ENCODE measurements at regions not wholly inside any gene's neighbourhood (a gene's known extent, or its start where the extent isn't known, plus 50 kb on each side); places are given as distances from the start of the nearest gene placed in this dataset.

DNA sequence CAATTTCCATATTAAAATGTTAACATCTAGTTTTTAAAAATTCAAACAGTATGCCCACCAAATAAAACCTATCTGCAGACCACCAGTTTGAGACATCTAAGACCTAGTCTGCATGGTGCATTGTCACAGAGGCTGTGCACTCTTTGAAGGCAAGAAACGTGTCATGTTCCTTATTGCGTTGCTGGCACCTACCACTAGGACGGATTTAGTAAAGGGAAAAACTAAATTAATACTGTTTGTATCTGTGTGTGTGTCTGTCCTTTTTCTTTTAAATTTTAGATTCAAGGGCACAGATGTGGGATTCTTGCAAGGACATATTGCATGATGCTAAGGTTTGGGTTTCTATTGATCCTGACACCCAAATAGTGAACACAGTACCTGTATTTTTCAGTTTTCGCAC lies 481.4 kb downstream of the UQCRFS1 start:
- Histone ChIP-seq H3K27ac (no peak overlapping the region), H3K4me3 (no peak overlapping the region), H3K36me3 (no peaks in the 10 kb centered on the region), H3K4me1 (peaks cover under 1 to 3% of the 10 kb centered on the region in 2 donors), H3K9me3 (no peaks in the 10 kb centered on the region), H3K27me3 (peaks cover 8 to 25% (median 16%) of the 10 kb centered on the region in 3 donors)
- in situ Hi-C loops (cut with MboI; ENCODE audit: low sequenced_read_pairs in 4 of 4): loop anchor here in 2 of 4 donors (10.0 to 25.0 kb wide), 2 partner anchors 531 to 533 kb away; no protein-coding TSS in a partner anchor
- intact Hi-C loops (cut with DNase I; ENCODE audit: low total_unique reads): no loop called here
- ATAC-seq (no peak), DNase-seq (no peak)
- TF ChIP-seq, protein P1, sequence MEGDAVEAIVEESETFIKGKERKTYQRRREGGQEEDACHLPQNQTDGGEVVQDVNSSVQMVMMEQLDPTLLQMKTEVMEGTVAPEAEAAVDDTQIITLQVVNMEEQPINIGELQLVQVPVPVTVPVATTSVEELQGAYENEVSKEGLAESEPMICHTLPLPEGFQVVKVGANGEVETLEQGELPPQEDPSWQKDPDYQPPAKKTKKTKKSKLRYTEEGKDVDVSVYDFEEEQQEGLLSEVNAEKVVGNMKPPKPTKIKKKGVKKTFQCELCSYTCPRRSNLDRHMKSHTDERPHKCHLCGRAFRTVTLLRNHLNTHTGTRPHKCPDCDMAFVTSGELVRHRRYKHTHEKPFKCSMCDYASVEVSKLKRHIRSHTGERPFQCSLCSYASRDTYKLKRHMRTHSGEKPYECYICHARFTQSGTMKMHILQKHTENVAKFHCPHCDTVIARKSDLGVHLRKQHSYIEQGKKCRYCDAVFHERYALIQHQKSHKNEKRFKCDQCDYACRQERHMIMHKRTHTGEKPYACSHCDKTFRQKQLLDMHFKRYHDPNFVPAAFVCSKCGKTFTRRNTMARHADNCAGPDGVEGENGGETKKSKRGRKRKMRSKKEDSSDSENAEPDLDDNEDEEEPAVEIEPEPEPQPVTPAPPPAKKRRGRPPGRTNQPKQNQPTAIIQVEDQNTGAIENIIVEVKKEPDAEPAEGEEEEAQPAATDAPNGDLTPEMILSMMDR (IDR thresholded peaks at IDR 0.05 in 4 of 5, conservative IDR thresholded peaks at IDR 0.05 in 1 of 5): no peak

- in situ Hi-C loops (cut with MboI; ENCODE audit: low sequenced_read_pairs in 4 of 4): loop anchor here in 2 of 4 donors (10.0 to 25.0 kb wide), 2 partner anchors 531 to 534 kb away; no protein-coding TSS in a partner anchor
These were observed 482.0 kb downstream of the UQCRFS1 start for GRCh38 chr19:28730791-28731512.

GRCh38 chr19:28727480-28728159 lies 485.3 kb downstream of the UQCRFS1 start:
- Histone ChIP-seq H3K27ac (no peak overlapping the region), H3K4me1 (no peaks in the 10 kb centered on the region), H3K4me3 (no peak overlapping the region), H3K9me3 (no peaks in the 10 kb centered on the region), H3K27me3 (peaks cover 11 to 25% (median 24%) of the 10 kb centered on the region in 3 donors), H3K36me3 (no peaks in the 10 kb centered on the region)
- TF ChIP-seq POLR2A (IDR thresholded peaks at IDR 0.05): no peak
- TF ChIP-seq, protein P1 (IDR thresholded peaks at IDR 0.05 in 4 of 5, conservative IDR thresholded peaks at IDR 0.05 in 1 of 5): no peak
- ATAC-seq (no peak), DNase-seq (no peak)
- in situ Hi-C loops (cut with MboI; ENCODE audit: low sequenced_read_pairs in 4 of 4): loop anchor here in 1 of 4 donors (25.0 kb wide), 1 partner anchor 535 kb away; no protein-coding TSS in a partner anchor
- intact Hi-C loops (cut with DNase I; ENCODE audit: low total_unique reads): no loop called here

More at GRCh38 chr19:28730791-28731512, 482.0 kb downstream of the UQCRFS1 start:
- TF ChIP-seq, protein P1 (IDR thresholded peaks at IDR 0.05 in 4 of 5, conservative IDR thresholded peaks at IDR 0.05 in 1 of 5): no peak
- no peak for TF ChIP-seq POLR2A (IDR thresholded peaks at IDR 0.05)
- Histone ChIP-seq H3K27me3 (peaks cover 11 to 25% (median 23%) of the 10 kb centered on the region in 3 donors), H3K4me1 (no peaks in the 10 kb centered on the region), H3K27ac (no peak overlapping the region), H3K4me3 (no peak overlapping the region), H3K36me3 (no peaks in the 10 kb centered on the region), H3K9me3 (no peaks in the 10 kb centered on the region)
- ATAC-seq (no peak), DNase-seq (no peak)
- intact Hi-C loops (cut with DNase I; ENCODE audit: low total_unique reads): no loop called here

- Histone ChIP-seq H3K9me3 (no peaks in the 10 kb centered on the region), H3K36me3 (no peaks in the 10 kb centered on the region), H3K4me1 (no peaks in the 10 kb centered on the region), H3K4me3 (no peak overlapping the region), H3K27ac (no peak overlapping the region), H3K27me3 (peaks cover 11 to 25% (median 24%) of the 10 kb centered on the region in 3 donors)
- ATAC-seq (no peak), DNase-seq (no peak)
- in situ Hi-C loops (cut with MboI; ENCODE audit: low sequenced_read_pairs in 4 of 4) (loop anchor here in 1 of 4 donors (25.0 kb wide), 1 partner anchor 535 kb away; no protein-coding TSS in a partner anchor), intact Hi-C loops (cut with DNase I; ENCODE audit: low total_unique reads) (no loop called here)
- TF ChIP-seq POLR2A (IDR thresholded peaks at IDR 0.05): no peak
- TF ChIP-seq, protein P1 (IDR thresholded peaks at IDR 0.05 in 4 of 5, conservative IDR thresholded peaks at IDR 0.05 in 1 of 5): no peak
These were observed 486.1 kb downstream of the UQCRFS1 start for GRCh38 chr19:28726533-28727479.

All from gastrocnemius medialis (tissue), 4 donors.